ENCODE measurements at regions not wholly inside any gene's neighbourhood (a gene's known extent, or its start where the extent isn't known, plus 50 kb on each side); places are given as distances from the start of the nearest gene placed in this dataset.
"Not testable (repeated sequence)": the region's sequence is repeated elsewhere in the genome, so short reads cannot be mapped to it uniquely, and the experiment has no call there.

DNA sequence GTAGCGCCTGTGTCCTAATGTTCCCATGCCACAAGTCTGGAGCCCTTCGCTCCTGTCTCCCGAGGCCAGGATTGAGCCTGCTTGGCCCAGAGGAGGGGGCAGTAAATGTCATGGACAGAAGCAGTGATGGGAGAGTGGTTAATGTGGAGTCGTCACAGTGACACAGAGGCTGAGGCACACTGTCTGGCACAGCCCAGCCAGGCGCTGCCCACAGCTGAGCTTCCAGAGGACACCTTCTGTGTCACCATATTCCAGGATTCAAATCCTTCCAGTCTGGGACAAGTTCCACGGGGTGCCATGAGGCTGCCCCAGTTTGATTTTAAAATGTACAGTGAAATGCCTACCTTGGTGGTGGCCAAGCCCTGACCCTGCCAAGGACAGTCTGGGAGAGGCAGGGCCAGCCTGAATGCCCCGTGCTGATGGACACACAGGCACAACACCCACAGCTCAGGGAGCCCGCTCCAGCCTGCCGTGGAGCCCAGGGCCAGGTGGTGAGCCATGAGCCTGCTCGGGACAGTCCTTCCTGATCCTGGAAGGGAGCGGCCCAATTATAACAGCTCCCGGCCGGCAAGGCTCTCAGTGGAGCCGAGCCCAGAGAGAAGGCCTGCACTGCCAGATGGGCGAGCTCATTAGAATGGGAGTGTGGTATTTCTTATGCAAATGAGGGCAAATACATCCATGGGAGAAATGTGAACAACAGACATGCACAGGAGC, 99.1 kb upstream of the RUFY1 start:
- DNase-seq (ENCODE audit: insufficient read length, low spot score) (no peak), FAIRE-seq (no peak)
- TF ChIP-seq SPI1 (IDR thresholded peaks at IDR 0.05; ENCODE audit: low read depth, low read length) (no peak), PAX5 (IDR thresholded peaks at IDR 0.05; ENCODE audit: insufficient read depth, low read length, severe bottlenecking) (no peak), POLR2AphosphoS5 (IDR thresholded peaks at IDR 0.05; ENCODE audit: low read depth, low read length) (no peak)

DNA sequence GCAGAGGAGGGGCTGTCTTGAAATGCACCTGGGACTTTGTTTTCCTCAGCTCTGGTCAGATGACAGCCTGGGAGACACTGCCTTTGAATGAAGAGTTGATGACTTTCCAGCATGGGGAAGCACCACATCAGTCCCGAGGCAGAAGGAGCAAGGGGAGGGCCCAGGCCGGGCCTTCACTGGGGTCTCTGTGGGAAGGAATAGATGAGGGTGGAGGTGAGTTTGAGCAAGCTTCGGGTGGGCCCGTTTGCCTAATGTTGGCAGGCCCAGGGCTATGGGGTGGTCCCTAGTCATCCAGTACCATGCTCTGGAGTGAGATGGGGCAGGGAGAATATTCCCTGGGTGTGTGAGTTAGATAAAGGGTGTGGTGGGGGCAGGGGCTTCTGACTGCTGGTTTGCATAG, 100.4 kb upstream of the RUFY1 start:
- not testable (repeated sequence) for FAIRE-seq; DNase-seq (ENCODE audit: insufficient read length, low spot score)

DNA sequence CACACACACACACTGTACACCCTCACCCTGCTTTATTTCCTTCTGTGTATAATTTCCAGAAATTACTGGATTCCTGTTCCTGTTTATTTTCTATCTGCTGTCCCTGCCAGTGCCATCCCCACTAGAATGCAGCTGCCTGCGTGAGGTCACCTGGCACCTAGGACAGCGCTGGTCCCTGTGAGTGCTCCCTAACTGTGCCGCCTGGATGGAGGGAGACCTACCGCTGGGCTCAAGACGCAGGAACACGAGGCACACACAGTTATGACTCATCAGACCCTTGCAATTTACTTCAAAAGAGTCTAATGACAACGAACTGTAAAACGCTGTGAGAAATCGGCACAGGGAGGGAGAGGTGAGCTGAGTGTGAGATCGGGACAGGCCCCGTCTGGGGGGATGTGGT, 102.1 kb upstream of the RUFY1 start:
- not testable (repeated sequence) for DNase-seq (ENCODE audit: insufficient read length, low spot score); FAIRE-seq

DNA sequence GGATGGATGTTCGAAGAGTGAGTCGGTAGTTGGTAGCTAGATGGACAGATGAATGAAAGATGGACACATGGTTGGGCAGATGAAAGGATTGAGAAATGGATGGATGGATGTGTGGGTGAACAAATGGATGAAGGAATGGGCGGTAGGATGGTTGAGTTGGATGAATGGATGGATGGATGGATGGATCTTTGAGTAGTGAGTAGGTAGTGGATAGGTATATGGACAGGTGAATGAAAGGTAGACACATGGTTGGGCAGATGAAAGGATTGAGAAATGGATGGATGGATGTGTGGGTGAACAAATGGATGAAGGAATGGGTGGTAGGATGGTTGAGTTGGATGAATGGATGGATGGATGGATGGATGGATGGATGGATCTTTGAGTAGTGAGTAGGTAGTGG, 97.0 kb upstream of the ADAMTS2 start:
- not testable (repeated sequence) for DNase-seq (ENCODE audit: insufficient read length, low spot score); FAIRE-seq

DNA sequence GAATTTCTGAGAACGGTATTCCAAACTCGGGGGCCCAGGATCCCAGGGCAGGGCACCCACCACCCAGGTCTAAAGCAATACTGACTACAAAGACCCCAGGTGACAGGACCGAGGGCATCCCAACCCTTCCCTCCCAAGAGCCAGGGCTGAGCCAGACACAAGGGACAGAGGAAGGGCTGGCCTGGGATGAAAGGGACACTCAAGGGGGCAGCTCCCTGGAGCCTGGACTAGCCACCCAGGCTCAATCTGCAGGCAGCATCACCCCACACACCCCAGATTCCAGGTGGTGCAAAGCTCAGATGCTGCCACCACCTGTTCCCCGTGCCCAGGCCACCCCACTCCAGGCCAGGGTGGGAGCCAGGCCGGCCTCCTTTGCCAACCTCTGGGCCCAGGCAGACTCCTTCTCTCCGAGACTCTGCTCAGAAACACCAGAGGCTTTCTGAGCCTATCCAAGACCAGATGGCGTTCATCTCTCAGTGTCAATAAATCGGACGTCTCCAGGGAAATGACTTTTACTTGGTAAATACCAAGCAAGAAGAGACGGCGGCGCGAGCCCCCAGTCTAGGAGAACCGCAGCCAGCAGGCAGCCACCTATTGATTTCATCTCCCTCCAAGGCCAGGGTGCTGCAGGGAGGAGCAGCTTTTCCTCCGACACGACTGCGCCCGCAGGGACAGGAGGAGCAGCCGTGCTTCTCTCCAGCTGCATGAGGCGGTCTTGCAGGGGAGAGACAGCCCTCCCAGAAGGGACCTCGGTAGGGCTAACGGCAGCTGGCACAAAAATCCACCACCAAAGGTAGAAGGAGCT, 94.1 kb upstream of the ADAMTS2 start:
- DNase-seq (ENCODE audit: insufficient read length, low spot score) (no peak), FAIRE-seq (no peak)
- no peak for TF ChIP-seq POLR2A (IDR thresholded peaks at IDR 0.05; ENCODE audit: low read depth, low read length)
- TF ChIP-seq SPI1 (IDR thresholded peaks at IDR 0.05; ENCODE audit: low read depth, low read length), result no peak
- no peak for TF ChIP-seq TAF1 (IDR thresholded peaks at IDR 0.05; ENCODE audit: low read depth, low read length)
- TF ChIP-seq PAX5 (IDR thresholded peaks at IDR 0.05; ENCODE audit: insufficient read depth, low read length, severe bottlenecking), result no peak
- TF ChIP-seq POU2F2 (IDR thresholded peaks at IDR 0.05; ENCODE audit: low read depth, low read length), result no peak
- TF ChIP-seq POLR2AphosphoS5 (IDR thresholded peaks at IDR 0.05; ENCODE audit: low read depth, low read length), result no peak

DNA sequence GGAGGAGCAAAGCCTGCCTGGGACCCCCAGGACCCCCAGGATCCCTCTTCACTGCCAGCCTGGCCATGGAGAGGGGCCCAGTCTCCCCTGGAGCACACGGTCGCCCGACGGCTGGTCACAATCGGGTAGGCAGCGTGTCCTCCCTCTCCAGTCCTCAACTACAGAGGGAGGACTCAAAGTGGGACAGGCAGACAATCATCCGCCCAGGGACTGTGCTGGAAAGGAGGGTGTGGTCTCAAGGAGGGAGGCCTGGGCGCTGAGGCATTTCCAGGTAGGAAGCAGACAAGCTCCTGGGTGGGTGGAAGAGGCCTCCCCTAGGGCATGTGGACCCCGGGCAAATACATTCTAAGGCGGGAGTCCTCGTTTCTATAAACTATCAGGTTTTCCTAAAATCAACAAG, 93.2 kb upstream of the ADAMTS2 start:
- TF ChIP-seq SPI1 (IDR thresholded peaks at IDR 0.05; ENCODE audit: low read depth, low read length) (no peak), POU2F2 (IDR thresholded peaks at IDR 0.05; ENCODE audit: low read depth, low read length) (no peak), PAX5 (IDR thresholded peaks at IDR 0.05; ENCODE audit: insufficient read depth, low read length, severe bottlenecking) (no peak), POLR2AphosphoS5 (IDR thresholded peaks at IDR 0.05; ENCODE audit: low read depth, low read length) (no peak), POLR2A (IDR thresholded peaks at IDR 0.05; ENCODE audit: low read depth, low read length) (no peak), TAF1 (IDR thresholded peaks at IDR 0.05; ENCODE audit: low read depth, low read length) (no peak)
- no peak for FAIRE-seq
- no peak for DNase-seq (ENCODE audit: insufficient read length, low spot score)

DNA sequence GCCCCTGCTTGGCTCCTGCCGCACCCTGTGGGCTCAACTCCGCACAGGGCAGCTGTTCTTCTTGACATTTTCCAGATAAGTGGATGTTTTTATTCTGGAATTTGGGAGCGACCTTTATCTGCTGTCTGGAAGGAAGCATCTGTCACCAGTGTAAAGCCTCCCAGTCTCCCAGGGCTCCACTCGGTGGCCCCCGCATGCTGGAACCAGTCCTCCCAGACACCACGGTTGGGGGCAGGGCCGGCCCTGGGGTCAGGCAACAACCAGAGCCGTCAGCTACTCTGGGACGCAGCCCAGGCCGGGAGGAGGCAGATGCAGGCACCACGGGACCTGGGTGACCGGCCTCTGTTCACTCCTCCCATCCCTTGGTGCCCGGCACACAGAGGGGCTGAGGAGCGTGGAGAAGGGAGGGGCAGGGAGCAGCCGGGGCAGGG, 92.8 kb upstream of the ADAMTS2 start:
- TF ChIP-seq SPI1 (IDR thresholded peaks at IDR 0.05; ENCODE audit: low read depth, low read length), result no peak
- no peak for TF ChIP-seq POLR2A (IDR thresholded peaks at IDR 0.05; ENCODE audit: low read depth, low read length)
- no peak for TF ChIP-seq POU2F2 (IDR thresholded peaks at IDR 0.05; ENCODE audit: low read depth, low read length)
- TF ChIP-seq TAF1 (IDR thresholded peaks at IDR 0.05; ENCODE audit: low read depth, low read length), result no peak
- TF ChIP-seq PAX5 (IDR thresholded peaks at IDR 0.05; ENCODE audit: insufficient read depth, low read length, severe bottlenecking), result no peak
- no peak for FAIRE-seq
- no peak for DNase-seq (ENCODE audit: insufficient read length, low spot score)

DNA sequence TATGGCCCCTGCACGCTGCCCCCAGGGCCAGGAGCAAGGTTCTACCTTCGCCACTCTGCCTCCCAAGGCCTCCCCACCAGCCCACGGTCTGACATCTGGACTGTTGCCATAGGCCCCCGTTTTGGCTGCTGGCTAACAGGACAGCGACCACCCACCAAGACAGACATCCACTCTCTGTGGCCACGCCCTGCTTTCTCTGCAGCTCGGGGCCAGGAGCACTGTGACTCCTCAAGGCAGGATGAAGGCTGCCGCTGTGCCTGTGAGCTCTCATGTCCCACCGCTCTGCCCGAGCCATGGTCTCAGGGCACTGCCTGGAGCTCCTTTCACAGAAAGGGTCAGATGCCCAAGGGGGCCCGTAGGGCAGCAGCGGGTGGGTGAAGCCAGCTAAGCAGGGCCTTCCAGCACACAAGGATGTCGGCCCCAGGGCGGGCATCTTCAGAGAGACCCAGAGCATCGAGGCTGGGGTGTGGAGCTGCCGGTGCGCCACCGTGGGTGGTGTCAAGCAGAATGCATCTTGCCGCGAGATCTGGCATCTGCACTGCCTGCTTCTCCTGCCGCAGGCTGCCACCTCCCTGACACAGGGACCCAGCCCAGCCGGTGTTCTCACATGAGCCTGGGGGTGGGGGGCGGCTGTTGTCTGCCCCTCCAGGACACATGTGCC, 92.2 kb upstream of the ADAMTS2 start:
- TF ChIP-seq PAX5 (IDR thresholded peaks at IDR 0.05; ENCODE audit: insufficient read depth, low read length, severe bottlenecking) (no peak), POLR2A (IDR thresholded peaks at IDR 0.05; ENCODE audit: low read depth, low read length) (no peak), POU2F2 (IDR thresholded peaks at IDR 0.05; ENCODE audit: low read depth, low read length) (no peak), SPI1 (IDR thresholded peaks at IDR 0.05; ENCODE audit: low read depth, low read length) (no peak), POLR2AphosphoS5 (IDR thresholded peaks at IDR 0.05; ENCODE audit: low read depth, low read length) (no peak), TAF1 (IDR thresholded peaks at IDR 0.05; ENCODE audit: low read depth, low read length) (no peak)
- FAIRE-seq (no peak), DNase-seq (ENCODE audit: insufficient read length, low spot score) (no peak)

DNA sequence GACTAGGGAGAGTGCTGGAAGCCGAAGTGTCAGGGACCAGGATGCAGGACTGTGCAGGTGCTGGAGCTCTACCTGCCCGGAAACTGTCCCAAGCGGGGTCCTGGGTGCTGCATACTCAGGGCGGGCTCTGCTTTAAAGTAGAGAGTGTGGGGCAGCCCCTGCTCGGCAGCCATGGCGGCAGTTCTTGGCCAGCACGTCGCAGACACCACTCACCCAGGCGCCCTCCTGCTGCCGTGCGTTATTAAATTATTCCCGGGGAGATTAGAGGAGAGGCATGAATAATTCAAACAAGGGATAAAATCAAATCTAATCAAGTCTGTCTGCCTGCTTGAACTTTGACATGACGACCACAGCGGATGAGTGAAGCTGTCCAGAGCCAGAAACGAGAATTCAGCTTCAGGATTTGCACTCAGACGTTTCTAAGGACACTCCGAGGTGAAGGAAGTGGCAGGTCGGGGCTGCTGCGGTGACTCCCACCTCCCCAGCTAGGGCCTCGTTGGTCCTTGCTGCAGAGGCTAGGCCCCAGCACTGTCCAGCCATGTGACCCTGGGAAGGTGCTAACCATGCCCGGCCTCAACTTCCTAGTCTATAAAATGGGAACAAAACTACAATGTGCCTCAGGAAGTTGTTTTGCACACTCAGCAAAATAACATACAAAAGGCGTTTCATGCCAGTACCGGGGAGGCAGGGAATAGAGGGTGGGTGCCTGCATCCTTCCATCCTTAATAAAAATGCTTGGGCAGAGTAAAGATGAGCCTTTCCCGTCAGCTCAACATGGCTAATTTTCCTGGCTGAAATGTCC, 91.3 kb upstream of the ADAMTS2 start:
- TF ChIP-seq PAX5 (IDR thresholded peaks at IDR 0.05; ENCODE audit: insufficient read depth, low read length, severe bottlenecking) (no peak), TAF1 (IDR thresholded peaks at IDR 0.05; ENCODE audit: low read depth, low read length) (no peak), SPI1 (IDR thresholded peaks at IDR 0.05; ENCODE audit: low read depth, low read length) (no peak), POLR2A (IDR thresholded peaks at IDR 0.05; ENCODE audit: low read depth, low read length) (no peak), POLR2AphosphoS5 (IDR thresholded peaks at IDR 0.05; ENCODE audit: low read depth, low read length) (no peak), POU2F2 (IDR thresholded peaks at IDR 0.05; ENCODE audit: low read depth, low read length) (no peak)
- DNase-seq (ENCODE audit: insufficient read length, low spot score) (no peak), FAIRE-seq (no peak)

Measured in GM12891 (cell line).